ENCODE measurements at regions not wholly inside any gene's neighbourhood (a gene's known extent, or its start where the extent isn't known, plus 50 kb on each side); places are given as distances from the start of the nearest gene placed in this dataset.

- TF ChIP-seq ZSCAN5A (CRISPR knock-in tag; IDR thresholded peaks at IDR 0.05; ENCODE audit: borderline replicate concordance) (no peak), ZNF546 (CRISPR knock-in tag; conservative IDR thresholded peaks at IDR 0.05) (no peak), ATF7-NPFF (CRISPR knock-in tag; IDR thresholded peaks at IDR 0.05; ENCODE audit: low read depth) (no peak), ZNF784 (CRISPR knock-in tag; IDR thresholded peaks at IDR 0.05; ENCODE audit: borderline replicate concordance) (no peak), ZNF143 (CRISPR knock-in tag; IDR thresholded peaks at IDR 0.05) (no peak), SIN3A (IDR thresholded peaks at IDR 0.05; ENCODE audit: borderline replicate concordance, low read depth, low read length) (no peak), ZFP36L1 (CRISPR knock-in tag; IDR thresholded peaks at IDR 0.05) (no peak), HIC2 (CRISPR knock-in tag; IDR thresholded peaks at IDR 0.05; ENCODE audit: low read depth) (no peak), ZNF484 (CRISPR knock-in tag; IDR thresholded peaks at IDR 0.05; ENCODE audit: borderline replicate concordance, low read depth) (no peak)
Observed at GRCh38 chrX:47746446-47746845, 87.5 kb upstream of the UXT start (continued).

GRCh38 chrX:47745416-47745815, 86.4 kb upstream of the UXT start:
- no peaks in the 10 kb centered on the region for H3K79me2 ChIP-seq (ENCODE audit: insufficient read depth, low read length)
- whole genome bisulfite sequencing (ENCODE audit: low lambda C conversion rate) = 0% methylated on average over 1 of the region's 1 CpG
- H3K36me3 ChIP-seq (replicated peaks in 1 of 2; ENCODE audit: control insufficient read depth in 1 of 2, insufficient read depth in 2 of 2, low read length in 2 of 2) = no peaks in the 10 kb centered on the region
- H3K27me3 ChIP-seq (ENCODE audit: control insufficient read depth in 1 of 2, insufficient read depth in 2 of 2, low read length in 2 of 2) = no peaks in the 10 kb centered on the region
- in situ Hi-C loops (cut with HindIII; ENCODE audit: extremely low pct_ligation_motif_present, low pct_unique_long_range_greater_than_20kb) = no loop called here
- H4K20me1 ChIP-seq (ENCODE audit: insufficient read depth, low read length) = no peaks in the 10 kb centered on the region
- intact Hi-C loops (cut with micrococcal nuclease; ENCODE audit: unreplicated experiment) = no loop called here
- H3K9me3 ChIP-seq (ENCODE audit: low read length) = no peaks in the 10 kb centered on the region
- no peak overlapping the region for H3K4me3 ChIP-seq (replicated peaks in 1 of 3; ENCODE audit: insufficient read depth in 1 of 3, low read depth in 2 of 3, low read length in 3 of 3)
- no peak overlapping the region for H2AFZ ChIP-seq (ENCODE audit: low read length)
- no peaks in the 10 kb centered on the region for H3K4me1 ChIP-seq (ENCODE audit: insufficient read depth, low read length)
- FAIRE-seq = no peak
- ChIA-PET CTCF (ENCODE audit: low intra/inter-chr PET ratio, low total read pairs) (no interaction called here), POLR2A (no interaction called here)
- BruUV-seq (replicated peaks) = no TSS peak
- ATAC-seq = no peak
- no peak for DNase-seq (ENCODE audit: low spot score)
- no peak overlapping the region for H3K4me2 ChIP-seq (ENCODE audit: low read depth, low read length)
- H3K9ac ChIP-seq (ENCODE audit: insufficient read depth, low read depth, low read length) = no peak overlapping the region
- H3K27ac ChIP-seq (ENCODE audit: extremely low read length, insufficient read depth, low read length) = no peak overlapping the region
- TF ChIP-seq ZSCAN12 (CRISPR knock-in tag; IDR thresholded peaks at IDR 0.05) = no peak
- TF ChIP-seq TBP (CRISPR knock-in tag; IDR thresholded peaks at IDR 0.05) = no peak
- TF ChIP-seq ZNF784 (CRISPR knock-in tag; IDR thresholded peaks at IDR 0.05; ENCODE audit: borderline replicate concordance) = no peak
- no peak for TF ChIP-seq TFDP2 (CRISPR knock-in tag; IDR thresholded peaks at IDR 0.05)
- no peak for TF ChIP-seq STAT5B (CRISPR knock-in tag; IDR thresholded peaks at IDR 0.05)
